ENCODE measurements at regions not wholly inside any gene's neighbourhood (a gene's known extent, or its start where the extent isn't known, plus 50 kb on each side); places are given as distances from the start of the nearest gene placed in this dataset.

DNA sequence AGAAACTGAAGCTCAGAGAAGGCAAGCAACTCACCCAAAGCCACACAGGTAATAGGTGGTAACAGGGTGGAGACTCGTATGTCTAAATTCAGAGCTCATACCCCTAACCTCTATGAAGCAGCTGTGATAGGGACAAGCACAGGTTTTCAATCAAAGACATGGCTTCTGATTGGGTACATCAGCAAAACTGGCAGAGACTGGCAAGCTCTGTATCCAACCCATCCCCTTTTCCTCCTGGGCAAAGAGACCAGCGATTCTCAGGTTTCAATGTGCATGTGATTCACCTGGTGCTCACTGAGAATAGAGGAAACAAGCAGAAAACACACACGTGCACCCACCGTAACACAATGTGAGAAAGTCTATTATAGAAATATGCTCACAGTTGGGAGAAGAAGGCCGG lies 153.0 kb downstream of the SMIM20 start:
- in situ Hi-C loops (cut with HindIII; ENCODE audit: low sequenced_read_pairs) = no loop called here

DNA sequence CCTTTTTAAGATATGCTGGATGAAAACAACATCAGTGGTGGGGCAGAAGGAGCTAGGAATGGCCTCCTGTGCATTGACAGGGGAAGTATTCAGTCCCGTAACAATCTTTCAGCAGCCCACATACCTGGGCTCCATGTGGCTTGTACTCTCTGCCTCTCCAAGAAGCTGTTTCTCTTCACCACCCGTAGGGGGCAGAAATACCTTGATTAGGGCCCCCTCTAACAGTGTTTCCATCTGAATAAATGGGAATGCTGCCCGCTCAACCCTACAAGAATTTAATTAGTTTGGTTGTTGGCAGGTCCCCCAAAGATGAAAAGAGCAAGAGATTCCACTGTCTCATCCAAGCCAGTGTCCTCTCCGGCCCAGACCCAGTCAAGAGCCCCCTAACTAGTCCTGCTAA lies 155.2 kb downstream of the SMIM20 start:
- in situ Hi-C loops (cut with HindIII; ENCODE audit: low sequenced_read_pairs) = no loop called here

DNA sequence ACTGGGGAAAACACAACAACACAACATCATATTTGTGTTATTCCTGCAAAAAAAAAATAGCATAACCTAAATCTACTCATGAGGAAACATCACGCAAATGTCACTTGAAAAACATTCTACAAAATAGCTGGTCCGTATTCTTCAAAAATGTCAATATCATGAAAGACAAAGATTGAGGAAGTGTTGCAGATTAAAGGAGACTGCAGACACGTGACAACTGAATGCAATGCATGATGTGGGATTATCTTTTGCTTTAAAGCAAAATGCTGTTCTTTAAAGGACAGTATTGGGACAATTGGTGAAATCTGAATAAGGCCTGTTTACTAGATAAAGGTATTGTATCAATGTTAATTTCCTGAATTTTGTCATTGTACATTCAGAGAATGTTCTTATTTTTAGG lies 157.7 kb downstream of the SMIM20 start:
- in situ Hi-C loops (cut with HindIII; ENCODE audit: low sequenced_read_pairs) = no loop called here

DNA sequence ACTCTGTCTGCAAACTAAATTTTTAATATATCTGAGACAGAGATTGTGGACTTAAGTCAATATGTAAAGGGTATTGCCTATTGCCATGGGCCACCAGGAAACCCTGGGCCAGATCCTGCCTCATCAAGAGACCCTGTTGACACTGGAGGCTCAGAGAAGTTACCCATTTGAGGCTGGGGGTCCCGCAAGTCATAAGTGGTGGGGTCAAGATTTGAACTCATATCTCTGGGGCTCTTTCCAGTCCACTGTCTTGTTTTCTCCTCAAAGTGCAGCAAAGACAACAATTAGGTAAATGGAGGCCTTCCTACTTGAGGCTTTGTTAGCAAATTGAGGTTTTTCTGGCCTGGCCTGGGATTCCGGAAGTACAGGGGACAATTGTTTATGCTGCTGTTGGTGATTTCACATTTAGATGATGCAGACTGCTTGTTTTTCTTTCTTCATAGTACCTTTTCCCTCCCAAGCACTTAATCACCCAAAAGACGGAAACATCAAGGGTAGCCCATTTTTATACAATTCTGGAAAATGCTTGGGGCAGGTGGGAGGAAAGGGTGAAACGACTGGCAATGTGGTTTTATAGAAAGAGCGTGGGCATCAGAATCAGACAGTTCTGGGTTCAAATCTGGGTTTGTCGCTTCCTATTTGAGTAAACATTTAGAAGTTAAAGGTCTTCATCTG lies 160.0 kb downstream of the SMIM20 start:
- in situ Hi-C loops (cut with HindIII; ENCODE audit: low sequenced_read_pairs) = no loop called here

DNA sequence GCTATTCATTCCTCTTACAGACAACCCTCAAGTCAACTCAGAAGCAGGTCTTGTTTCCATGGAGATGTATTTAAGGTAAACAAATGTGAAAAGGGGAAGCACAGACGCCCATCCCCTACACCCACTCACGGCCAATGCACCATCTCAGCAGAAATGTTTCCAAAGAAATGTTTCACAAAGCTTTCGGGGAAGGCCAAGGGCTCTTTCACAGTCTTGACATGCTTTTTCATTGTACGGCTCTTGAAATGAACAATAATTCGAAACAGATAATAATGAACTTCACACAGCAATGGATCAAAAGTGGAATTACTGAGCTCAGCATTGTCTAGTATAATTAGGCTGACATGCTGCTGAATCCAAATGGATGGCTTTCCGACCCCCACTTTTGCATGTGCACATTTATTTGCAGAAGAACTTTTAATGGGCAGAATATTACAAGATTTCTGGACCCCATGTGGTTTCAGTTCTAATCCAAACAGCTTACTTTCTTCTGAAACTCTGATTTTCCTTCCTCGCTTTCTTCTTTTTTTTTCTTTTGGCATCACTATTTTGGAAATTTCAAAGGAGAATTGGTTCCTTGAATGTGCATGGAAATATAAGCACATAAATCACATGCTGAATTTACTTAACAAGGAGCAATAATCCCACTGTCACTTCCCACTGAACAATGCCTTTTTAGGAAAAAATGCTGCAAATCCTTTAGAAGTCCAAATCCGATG lies 160.9 kb downstream of the SMIM20 start:
- in situ Hi-C loops (cut with HindIII; ENCODE audit: low sequenced_read_pairs) = no loop called here

DNA sequence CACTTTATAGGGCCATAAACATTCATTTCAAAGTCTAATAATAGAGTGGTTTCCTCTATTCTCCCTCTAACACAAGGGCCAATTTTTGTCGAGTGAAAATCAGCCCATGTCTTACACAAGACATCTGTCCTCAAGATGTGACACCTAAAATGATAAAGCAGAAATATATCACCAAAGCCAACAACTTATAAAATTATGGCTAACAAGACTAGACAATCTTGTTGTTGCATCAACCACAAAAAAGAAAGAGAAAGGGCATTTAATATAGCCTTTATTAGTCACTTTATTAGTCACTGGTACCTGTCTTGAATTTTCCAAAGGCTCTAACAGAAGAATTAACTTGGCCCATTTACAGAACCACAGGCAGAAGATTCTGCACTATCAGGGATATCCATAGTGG lies 161.6 kb downstream of the SMIM20 start:
- in situ Hi-C loops (cut with HindIII; ENCODE audit: low sequenced_read_pairs) = no loop called here

DNA sequence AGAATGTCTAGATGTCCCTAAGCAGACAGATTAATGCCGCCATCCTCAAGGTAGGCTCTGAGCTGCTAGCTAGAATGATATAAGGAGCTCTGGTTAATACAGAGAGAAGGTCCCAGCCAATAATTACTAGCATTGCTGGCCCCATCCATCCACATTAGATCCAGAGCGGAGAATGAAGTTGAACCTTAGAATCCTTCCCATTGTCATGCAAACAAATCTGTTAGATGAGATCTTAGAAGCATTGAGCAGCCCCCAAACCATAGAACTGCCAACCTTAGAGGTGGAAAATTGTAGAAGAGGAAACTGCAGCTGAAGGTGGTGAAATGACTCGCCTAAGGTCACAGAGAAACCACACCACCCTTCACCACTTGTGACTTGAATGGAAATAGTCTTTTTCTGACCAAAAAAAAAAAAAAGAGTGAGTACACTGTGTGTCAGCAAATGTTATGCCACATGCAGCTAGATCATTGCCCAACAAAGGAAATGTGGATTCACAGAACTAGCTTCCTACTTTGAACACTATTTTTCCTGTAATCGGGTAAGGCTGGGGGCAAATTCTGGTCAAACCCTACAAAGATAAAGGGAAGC lies 162.1 kb downstream of the SMIM20 start:
- in situ Hi-C loops (cut with HindIII; ENCODE audit: low sequenced_read_pairs) = no loop called here

DNA sequence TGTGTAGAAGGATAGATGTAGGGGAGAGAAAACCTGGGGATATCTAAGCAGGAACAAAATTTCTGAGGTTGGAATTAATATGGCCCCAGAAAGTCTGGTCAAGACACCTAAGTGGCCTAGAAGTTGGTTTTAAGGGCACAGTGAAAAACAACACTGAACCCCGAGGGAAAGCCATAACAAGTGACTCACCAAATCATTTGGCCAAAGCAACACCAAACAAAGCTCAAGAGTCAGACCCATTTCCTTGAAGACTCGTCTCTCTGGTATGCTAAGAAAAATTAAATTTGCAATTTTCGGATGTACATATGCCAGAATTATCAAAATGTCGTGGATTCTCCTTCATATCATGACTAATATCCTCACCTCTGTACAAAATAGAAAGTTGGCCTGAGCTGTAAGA lies 162.9 kb downstream of the SMIM20 start:
- in situ Hi-C loops (cut with HindIII; ENCODE audit: low sequenced_read_pairs) = no loop called here

DNA sequence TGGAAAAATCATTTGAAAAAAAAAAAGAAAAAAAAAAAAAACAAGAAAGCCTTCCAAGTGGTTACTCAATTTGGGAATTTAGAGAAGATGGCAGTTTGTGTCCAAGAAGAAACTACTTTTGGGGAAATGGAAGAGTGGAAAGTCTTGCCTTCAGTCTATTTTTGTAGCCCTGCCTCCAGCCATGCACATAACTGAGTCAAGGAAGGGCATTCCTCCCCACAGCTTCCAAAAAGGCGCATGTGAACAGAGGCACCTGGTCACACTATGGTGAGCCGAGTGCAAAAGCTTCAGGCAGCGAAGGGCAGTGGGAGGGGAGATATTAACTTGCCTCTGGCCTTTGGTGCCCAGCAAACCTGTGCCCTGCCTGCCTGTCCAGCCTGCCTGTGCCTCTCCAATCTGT lies 163.7 kb downstream of the SMIM20 start:
- in situ Hi-C loops (cut with HindIII; ENCODE audit: low sequenced_read_pairs) = no loop called here

DNA sequence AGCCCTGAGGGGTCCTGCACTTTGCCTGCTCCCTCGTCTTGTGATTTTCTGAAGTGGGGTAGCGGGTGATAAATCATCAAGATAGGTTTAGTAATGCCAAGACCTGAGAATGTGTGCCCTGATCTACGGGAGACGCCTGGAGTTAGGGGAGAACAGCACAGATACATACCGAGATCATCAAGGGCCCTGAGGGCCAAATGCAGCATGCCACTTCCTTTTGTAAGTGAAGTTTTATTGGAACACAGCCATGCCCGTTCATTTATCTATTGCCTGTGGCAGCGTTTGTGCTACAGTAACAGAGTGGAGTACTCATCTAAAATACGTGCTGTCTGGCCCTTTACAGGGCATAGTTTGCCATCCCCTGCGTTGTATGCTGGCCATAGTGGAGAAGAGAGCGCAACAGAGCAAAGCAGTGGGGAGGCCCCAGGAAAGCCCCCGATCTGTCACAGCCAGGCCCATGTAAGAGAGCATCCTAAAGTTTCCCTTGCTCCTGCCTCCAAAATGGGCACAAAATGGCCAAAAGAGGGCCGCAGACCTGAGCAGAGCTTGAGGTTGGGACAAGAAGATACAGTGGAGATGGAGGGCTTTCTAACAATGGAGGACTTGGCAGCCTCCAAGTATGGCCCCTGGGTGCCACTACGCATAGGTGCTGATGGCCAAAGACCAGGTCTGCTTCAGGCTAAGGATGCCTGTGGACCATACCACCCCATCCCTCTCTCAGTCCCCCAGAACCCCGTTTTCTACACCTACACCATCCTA lies 167.0 kb downstream of the SMIM20 start:
- in situ Hi-C loops (cut with HindIII; ENCODE audit: low sequenced_read_pairs) = no loop called here

DNA sequence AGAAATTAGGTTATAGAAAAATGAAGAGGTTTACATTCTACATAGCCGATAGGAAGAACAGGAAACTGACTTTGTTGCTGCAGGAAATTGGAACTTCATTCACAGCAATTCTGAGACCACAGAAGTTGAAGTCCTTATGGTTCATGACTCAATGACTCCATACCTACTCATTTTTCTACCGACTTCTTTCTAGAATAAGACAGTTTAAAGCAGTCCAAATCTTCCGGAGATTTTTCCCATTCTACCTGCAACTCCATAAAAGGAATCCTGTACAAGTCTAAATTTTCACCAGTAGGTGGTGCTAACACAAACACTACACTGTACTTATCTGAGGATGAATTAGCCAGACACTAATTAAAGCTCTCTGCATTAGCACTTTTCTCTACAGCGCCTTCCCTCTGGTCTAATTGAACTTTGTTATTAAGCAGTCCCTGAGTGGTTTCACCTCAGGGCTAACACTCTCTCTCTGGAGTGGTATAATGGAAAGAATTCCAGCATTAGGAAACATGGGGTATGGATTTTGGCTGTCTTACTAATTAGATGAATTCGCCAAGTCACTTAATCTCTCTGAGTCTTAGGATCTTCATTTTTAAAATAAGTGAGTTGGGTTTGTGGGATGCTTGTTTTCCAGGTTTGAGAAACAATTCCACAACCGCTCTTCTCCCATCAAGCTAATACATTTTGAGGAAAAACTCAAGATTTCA lies 167.9 kb downstream of the SMIM20 start:
- in situ Hi-C loops (cut with HindIII; ENCODE audit: low sequenced_read_pairs) = no loop called here

DNA sequence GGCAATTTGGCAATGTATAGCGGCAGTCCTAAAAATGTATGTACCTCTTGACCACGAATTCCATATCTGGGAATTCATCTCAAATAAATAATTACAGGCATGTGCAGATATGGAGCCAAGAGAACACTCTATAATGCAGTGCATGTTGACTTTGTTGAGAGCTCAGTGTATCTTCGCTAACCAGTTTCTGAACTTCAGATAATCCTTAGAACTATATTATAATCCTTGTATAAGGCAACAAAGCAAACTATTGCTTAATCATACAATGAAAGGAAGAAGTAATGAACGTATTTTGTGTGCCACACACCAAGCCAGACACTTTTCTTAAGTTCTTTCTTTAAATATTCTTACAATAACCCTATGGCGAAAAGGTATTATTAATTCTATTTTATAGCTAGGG lies 168.5 kb downstream of the SMIM20 start:
- in situ Hi-C loops (cut with HindIII; ENCODE audit: low sequenced_read_pairs) = no loop called here

DNA sequence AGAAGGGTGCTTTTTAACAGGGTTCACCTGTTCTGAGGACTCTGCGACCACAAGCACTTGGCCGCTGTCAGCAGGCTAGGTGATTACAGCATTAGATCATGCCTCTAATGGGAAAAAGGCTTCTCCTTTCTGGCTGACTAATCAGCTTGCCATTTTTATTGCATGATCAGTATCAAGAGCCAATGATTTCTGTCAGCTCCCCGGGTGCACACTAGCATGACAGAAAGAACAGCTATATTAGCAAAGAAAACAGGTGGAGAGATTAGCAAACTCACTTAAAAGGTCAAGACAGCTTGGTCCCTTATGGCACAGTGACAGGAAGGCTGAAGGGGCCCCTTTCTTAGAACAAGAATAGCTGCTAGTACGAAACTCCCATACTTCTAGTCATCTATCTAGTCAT lies 170.0 kb downstream of the SMIM20 start:
- in situ Hi-C loops (cut with HindIII; ENCODE audit: low sequenced_read_pairs) = no loop called here

DNA sequence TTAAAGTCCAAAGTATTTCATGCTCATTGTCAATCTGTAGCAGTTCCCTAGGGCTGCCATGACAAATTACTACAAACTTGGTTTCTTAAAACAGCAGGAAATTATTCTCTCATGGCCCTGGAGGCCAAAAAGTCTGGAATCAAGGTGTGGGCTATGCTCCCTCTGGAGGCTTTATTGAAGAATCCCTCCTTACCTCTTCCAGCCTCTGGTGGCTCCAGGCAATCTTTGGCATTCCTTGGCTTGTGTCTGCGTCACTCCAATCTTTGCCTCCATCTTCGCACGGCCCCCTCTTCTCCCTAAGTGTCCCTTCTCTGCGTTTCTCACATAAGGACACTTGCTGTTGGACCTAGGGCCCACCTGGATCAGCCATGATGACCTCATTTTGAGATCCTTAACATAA lies 170.4 kb downstream of the SMIM20 start:
- in situ Hi-C loops (cut with HindIII; ENCODE audit: low sequenced_read_pairs) = no loop called here

DNA sequence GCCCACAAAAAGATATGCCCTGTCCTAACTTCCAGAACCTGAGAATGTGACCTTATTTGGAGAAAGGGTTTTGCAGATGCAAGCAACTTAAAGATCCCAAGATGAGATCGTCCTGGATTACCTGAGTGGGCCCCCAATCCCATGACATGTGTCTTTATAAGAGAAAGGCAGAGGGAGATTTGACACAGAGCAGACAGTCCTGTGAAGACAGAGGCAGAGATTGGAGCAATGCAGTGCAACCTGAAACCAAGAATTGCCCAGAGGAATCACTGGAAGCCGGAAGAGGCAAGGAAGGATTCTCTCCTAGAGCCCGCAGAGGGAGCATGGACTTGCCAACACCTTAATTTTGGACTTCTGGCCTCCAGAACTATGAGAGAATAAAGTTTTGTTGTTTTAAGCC lies 171.5 kb downstream of the SMIM20 start:
- in situ Hi-C loops (cut with HindIII; ENCODE audit: low sequenced_read_pairs) = no loop called here

DNA sequence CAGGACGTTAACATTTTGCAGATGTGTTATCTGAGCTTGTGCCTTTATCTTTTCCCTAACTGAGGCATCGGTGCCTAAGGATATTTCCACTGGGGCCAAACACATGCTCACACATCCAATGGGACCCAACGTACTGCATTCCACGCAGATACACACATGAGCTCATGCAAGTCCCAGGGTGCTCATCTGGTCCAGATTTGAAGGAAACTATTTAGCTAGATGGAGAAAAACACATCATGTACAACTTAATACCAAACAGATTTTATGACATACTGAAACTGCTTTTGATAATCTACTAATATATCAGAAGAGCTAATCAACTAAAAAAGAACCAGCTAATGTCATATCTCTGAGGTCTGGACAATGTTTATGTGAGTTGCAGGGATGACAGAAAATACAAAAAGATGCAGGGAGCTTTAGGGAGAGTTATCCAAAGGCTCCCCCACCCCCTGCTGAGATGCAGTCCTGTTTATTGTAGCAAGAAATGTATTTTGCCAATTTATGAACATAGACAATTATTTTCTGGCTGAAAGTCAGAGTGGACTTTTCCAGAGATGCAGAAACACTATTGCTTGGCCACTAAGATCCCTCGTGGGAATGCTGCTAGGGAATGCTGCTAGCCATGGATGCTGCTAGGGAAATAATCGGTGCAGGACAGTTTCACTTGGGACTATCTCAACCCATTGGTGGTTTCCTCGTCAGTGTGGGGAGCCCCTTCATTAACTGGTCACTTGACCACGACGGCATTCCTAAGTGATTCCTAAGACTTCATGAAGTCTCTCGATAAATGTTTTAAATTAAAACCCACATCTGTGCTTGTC lies 172.8 kb downstream of the SMIM20 start:
- in situ Hi-C loops (cut with HindIII; ENCODE audit: low sequenced_read_pairs) = no loop called here

DNA sequence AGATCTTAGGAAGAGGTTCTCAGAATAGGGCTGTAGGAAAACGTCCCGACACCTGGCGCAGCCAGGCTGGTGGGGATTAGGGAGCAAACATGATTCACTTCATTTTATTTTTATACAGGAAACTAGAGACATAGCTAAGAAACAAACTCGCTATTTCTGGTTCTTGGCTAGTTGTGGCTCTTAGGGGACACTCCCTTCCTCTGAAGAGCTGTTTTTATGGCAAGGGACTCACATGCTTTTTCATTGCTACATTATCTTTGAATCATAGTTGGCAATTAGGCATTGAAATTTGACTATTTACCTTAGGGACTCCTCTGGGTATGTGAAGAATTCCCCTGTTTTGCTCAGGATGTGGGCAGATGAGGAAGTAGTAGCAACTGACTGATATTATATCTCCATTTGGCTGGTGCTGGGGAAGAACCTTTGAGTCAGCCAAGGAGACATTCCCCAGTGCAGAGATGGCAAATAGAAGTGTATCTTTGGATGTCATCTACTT lies 174.5 kb downstream of the SMIM20 start:
- in situ Hi-C loops (cut with HindIII; ENCODE audit: low sequenced_read_pairs) = no loop called here

DNA sequence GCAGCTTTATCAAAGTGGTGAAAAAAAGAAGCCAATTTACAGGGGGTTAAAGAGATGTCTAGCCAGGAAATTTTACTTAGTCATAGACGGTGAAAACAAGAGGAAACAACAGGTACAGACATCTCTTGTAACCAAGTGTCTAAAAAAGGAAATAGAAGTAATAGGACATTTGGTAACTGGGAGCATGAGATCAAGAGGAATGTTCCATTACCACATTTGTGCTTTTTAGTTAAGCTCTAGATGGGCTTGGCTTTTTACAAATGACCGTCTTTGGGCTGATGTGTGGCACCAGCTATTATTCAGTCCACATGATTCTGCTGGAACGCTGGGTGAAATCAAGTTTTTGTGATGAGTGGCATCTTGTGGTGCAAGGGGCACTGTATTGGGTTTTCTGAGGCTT lies 179.5 kb downstream of the SMIM20 start:
- in situ Hi-C loops (cut with HindIII; ENCODE audit: low sequenced_read_pairs) = no loop called here

DNA sequence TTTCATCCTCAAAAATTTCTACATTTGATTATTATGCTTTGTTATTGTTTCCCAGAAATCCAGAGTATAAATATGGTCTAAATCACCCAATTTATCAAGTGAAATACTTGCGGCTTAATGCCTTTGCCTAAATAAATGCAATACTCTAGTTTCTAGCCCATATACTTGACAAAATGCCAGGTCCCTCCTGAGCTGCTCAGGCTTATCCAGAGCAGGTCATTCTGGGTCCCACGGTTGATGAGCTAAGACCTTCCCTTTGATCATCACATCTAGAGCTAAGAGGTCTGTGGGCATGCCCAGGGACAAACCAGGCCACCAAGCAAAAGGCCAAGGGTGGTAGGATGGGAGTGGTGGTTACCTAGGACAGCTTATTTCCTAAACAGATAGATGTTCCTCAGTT lies 180.1 kb downstream of the SMIM20 start:
- in situ Hi-C loops (cut with HindIII; ENCODE audit: low sequenced_read_pairs) = no loop called here

DNA sequence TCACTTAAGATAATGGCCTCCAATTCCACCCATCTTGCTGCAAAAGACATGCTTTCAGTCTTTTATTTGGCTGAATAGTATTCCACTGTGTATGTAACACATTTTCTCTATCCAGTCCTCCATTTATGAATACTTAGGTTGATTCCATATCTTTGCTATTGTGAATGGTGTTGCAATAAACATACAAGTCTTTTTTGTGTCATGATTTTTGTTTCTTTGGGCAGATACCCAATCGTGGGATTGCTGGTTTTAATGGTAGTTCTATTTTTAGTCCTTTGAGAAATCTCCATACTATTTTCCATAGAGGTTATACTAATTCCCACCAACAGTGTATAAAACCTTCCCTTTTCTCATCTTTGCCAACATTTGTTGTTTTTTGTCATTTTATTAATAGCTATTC lies 180.9 kb downstream of the SMIM20 start:
- in situ Hi-C loops (cut with HindIII; ENCODE audit: low sequenced_read_pairs) = no loop called here

All from DLD1 (cell line).